Effector CD4-positive, alpha-beta T cell (primary cell): ENCODE measurements at regions not wholly inside any gene's neighbourhood (a gene's known extent, or its start where the extent isn't known, plus 50 kb on each side); places are given as distances from the start of the nearest gene placed in this dataset.
"Not testable (repeated sequence)": the region's sequence is repeated elsewhere in the genome, so short reads cannot be mapped to it uniquely, and the experiment has no call there.

Source experiments
- DNase-seq: peaks from one replicate; pipeline ENCODE4 v3.0.0-alpha.2; 2020

DNA sequence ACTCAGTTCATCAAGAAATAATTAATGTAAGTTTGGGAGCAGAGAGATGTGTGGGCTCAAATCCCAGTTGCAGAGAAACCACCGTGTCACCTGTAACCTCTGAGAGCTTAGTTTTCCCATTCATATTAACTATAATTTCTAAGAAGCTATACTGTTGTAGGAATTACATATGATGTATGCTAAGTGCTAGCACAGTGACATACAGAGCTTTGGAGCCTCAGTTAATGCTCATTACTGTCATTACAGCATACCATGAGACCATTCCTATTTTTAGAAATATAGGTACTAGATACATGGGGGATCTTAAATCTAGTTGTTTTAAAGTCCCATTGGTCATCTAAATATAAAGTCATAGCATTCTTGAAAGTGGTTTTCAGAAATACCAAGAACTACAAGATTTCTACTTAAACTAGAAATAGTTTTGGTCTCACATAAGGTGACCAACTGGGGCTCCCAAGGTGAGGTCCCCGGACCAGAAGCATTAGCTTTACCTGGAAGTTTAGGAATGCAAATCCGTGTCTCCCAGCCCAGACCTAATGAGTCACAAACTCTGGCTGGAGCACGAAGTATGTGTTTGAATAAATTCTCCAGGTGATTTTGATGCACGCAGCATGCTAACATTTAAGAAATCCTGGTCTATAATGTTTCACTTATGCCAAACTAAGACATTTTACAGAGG is 144.6 kb downstream of the LACC1 start:
- no peak for DNase-seq

DNA sequence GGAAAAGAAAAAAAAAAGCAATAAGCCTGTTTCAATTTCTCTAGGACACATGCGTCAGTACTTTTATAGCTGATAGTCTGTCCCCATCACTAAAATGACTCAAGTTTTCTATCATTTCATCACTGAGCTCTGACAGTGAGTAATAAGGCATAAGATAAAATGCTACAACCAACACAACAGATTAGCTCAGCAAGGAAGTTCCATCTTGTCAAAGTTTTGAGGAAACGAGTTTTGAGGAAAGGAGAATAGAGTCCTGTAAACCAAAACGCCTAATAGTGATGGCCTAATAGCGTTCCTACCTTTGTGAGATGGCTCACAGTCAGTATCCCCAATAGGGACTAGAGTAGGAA is 145.1 kb downstream of the LACC1 start:
- no peak for DNase-seq

DNA sequence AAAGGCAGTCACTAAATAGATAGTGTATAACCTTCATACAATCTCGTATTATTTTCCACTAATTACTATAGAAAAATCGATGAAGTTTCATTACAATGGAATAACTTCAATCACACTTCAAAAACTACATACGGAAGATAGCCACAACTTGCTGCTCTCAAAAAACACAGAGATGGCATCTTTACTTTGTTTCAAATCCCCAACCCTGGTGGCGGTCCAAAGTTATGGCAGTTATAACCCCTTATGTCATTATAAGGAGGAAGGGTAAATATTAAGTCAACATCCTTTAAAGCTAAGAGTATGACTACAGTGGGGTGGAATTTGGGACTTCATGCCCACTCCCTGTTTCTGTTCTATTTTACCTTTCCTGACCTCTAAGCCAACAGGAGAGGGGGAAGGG is 146.5 kb downstream of the LACC1 start:
- no peak for DNase-seq

DNA sequence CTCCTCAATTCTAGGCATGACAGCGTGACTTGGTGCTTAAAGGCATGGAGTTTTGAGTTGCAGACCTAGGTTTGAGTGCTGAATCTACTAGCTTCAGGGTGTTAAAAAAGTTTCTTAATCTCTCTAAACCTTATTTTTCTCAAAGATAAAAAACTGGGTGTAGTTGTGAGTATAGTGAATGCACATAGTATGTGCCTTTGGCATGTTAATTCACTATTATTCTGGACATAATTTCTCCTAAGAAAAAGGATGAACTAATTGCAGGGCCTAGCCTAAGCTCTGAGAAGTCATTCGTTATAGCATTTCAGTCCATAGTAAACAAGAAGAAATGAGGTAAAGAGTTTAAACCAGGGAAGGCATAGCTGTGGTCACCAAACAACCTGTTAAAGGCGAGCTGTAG is 149.0 kb downstream of the LACC1 start:
- no peak for DNase-seq

DNA sequence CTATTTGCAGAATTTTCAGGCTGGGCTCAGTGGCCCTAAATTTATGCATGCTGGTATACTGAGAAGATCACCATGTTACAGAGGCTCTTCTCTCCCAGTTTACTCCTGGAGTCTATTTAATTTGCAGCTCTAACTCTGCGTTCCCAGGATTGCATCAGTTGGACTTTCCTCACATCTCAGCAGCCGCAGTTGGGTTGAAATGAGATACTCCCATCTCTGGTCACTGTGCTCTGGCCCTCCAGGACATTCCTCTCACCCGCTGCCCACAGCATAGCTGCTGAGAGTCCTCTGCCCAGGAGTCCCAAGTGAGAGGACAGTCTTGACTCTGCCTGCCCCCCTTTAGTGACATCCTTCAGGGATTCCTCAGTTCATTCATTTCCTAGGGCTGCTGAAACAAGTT is 150.9 kb downstream of the LACC1 start:
- no peak for DNase-seq

DNA sequence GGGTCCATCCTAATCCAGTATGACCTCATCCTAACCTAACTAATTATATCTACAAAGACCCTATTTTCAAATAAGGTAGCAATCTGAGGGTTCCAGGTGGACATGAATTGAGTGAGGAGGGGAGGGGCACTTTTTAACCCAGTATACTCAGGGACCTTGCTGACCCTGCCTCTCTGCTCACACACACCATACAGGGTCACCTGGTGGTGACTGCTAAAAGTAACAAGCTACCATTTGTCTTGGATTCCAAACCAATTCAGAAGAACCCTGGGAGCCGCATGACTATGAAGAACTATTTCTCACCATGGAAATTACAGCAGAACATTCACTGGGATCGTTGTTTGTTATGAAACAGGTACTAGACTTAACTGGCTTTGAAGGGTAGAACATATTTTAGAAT is 151.9 kb downstream of the LACC1 start:
- no peak for DNase-seq

DNA sequence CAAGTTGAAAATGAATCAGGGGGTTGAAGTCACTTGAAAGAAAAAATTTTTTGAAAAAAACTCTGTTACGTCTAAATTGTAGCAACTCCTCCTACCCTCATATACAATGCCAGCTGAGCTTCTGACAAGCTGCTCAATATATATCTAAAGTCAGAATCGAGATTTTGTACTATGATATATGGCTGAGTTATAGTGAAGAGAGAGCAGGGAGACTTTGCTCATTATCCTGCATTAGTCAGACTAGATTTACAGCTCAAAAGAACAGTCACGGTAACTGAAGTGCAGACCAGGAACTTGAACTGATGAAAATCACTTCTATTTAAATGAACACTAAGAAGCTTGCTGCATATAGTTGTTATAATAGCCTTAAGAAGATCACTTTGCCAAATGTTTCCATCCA is 153.1 kb downstream of the LACC1 start:
- DNase-seq = no peak

DNA sequence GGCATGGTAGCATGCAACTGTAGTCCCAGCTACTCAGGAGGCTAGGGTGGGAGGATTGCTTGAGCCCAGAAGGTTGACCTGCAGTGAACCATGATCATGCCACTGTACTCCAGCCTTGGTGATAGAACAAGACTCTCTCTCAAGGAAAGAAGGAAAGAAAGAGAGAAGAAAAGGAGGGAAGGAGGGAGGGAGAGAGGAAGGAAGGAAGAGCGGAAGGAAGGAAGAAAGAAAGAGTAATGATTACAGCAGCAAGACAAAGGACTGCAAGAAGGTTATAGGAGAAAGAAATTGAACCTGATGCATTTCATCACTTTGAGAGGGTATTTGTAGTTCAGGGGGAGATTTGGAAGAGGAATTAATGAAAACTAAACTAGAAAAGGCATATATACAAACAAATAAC is 155.7 kb downstream of the LACC1 start:
- DNase-seq = no peak

DNA sequence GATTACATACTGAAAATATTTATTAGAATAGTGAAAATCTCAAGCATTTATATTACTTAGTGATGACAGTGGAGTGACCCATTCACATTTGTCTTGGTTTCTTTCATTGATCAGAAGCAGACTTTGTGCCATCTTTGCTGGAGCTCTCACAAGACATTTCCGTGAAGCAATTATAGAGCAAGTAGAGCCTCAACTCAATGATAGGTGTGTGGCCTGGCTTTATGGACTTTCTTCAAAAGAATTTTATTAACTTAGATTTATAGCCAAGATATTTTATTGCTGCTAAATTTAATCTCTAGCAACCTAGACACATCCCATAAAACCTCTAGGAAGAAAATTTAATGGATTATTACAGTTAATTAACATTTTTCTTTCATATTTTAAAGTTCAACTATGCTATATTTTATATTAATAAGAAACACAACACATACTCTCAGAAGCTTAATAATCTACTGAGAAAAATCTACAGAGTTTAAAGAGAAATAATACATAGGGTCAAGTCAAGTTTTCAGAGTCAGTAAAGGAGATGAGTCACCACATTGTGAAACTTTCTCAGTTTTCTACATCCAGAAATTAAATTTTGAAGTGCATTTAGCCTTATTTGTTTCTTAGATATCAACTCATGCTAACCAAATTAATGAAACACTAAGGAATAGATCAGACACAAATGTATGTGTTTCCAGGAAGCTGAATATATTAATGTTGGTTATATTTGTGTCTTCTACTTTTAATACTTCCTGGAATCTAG is 160.5 kb downstream of the LACC1 start:
- no peak for DNase-seq

DNA sequence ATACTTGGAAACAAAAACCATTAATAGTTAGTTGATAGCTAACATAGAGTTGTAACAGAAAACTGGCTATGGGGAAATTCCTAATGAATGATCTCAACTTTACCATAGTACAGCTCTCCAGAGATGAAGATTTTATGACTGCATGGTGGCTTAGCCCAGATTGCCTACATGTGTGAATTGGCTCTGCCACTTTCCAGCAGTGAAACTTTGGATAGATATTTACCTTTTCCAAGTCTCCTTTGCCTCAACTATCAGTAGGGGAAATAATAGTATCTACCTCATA is 161.1 kb downstream of the LACC1 start:
- no peak for DNase-seq

DNA sequence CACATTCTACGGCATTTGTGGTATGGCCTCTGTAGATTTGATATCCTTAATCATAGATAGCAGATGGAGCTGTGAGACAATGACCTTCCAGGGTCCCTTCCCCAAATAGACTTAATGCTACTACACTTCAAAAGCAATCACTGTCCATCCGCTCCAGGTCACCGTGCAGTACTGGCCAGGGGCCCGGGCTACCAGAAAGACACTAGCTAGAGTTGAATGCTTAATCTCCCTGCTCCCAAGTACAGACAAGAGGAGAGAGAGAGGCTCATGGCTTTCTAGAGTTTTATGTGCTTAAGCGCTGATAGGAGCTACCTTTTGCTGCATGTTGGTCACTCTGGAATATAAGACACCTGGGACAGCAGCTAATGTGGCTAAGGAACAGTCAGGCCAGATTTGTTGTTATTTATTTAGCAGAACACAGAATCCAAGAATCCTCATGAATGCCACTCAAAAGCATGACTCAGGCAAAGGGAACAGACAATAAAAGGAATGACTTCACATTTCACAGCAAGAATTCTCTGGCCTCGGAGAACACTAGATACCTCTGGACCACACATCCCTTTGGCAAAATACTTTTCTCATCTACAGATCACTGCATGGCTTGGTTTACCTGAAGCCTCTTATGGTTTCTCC is 165.0 kb downstream of the LACC1 start:
- no peak for DNase-seq

DNA sequence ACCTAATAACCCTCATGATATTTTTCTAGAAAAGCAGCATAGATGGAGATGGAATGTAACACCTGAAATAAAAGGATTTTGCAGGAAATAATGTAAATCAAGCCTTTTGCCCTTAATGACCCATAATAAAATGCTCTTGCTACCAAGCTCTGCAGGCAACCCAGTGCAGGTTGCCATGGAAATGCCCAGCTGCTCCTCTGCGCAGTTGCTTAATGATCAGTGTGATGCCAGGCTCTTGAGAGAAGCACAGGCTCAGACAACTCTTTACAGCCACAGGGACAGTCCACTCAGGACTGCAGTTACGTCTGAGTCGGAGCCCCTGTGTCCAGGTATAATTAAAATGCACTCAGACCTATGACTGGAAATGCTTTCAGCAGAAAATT is 165.5 kb downstream of the LACC1 start:
- no peak for DNase-seq

DNA sequence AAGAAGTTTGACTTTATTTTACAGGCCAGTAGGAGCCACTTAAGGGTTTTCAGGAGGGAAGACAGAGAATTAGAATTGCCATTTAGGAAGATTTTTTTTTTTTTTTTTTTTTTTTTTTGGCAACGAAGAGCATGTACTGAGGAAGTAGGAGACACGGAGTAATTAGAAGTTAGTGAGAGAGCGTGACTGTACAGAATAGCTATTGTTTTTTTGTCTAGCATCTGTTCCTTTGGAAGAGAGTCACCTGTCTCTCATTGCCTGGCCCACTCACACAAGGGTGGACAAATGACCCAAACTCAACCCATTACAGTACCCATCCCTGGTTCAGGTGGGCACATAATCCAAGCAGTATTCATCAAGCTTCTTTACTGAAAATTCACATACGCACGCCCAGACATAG is 166.7 kb downstream of the LACC1 start:
- no peak for DNase-seq

DNA sequence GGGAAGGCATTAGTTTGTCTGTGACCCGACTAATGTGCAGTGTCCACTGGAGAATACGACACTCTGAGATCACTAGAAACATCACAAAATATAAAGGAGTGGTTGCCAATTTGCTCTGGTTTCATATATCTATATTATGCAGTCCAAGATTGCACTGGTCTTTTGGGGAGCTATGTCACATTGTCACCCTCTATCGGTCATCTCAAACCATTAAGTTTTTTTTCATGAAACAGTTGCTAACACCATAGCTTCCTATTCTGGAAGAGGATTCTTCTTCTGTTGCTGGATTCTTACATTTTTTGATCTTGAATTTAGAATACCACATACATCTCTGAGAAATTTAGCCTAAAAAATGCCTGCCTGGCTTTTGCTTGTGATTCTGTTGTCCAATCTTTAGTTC is 168.6 kb downstream of the LACC1 start:
- no peak for DNase-seq

DNA sequence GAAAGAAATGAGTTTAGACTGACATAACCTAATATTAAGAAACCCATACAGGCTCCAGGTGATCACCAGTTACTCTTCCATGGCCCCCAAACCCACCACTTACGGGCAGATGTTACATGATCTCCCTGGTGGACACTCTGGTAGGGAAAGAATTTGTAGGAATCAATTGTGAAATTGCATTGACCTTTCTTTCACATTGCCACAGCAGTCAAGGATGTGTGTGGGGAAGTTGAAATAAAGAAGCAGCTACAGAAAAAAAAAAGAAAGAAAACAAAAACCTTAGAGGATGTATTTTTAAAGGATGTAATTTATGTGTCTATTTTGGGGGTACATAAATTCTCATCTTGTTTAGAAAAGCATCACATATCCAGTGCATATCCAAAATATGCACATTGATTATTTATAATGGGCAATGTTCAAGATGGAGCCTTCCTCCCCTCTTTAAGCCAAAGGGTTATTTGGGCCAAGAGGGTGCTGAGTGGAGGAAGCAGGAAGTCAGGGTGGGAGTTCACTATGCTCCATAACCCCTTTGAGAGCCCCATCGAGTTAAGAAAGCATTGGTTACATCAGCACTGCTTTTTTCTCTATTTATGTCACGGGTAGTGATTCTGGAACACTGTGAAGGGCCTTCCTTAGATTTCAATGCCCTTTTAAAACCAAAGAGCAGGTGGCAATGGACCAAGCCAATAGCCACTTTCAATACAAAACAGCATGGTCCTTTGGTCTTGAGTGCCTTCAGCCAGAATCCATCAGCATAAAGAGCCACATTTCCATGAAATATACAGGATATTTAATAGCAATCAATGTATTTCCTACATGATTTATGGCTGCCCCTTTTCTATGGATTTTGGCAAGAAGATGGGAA is 169.6 kb downstream of the LACC1 start:
- no peak for DNase-seq

DNA sequence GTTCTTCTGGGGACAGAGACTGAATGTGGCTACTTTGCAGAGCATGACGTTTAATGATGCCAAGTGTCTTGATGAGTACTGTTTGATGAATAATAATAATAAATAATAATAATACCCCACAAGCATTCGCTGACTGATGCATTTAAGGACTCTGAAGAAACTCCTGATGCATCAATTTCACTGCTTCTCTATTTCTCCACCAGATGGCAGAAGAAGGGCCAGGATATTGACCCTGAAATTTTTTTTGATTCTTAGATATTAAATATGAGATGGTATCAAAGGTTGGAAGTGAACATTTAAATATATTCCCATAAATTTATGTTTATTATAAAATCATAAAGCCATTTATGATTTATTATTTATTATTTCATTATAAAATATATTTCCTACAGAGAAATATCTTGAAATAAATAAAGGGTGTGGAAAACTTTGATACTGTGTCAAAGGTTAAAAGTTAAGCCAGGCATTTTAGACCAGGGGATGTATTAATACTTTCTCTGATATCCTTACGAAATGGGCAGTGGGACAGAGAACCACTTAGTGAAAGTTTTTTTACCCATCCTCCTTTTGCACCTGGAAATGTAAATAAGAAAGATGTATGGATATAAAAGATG is 170.9 kb downstream of the LACC1 start:
- no peak for DNase-seq

DNA sequence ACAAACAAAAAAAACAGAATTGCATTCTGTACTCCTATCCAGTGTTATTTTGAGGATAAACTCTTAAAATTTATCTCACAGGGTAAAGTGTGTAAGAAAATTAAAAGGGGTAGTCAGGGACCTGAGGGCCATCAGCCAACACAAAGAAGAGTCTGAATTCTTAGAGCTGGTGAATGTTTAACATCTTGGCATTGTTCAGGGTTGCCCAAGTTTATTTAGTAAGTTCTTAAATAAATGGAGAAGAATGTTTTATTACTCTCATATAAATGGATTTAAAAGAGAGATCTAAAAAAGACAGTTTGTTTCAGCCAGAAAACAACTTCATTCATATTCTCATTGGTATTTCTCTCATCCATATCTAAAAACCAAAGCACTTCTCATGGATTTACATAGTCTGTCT is 171.7 kb downstream of the LACC1 start:
- no peak for DNase-seq

DNA sequence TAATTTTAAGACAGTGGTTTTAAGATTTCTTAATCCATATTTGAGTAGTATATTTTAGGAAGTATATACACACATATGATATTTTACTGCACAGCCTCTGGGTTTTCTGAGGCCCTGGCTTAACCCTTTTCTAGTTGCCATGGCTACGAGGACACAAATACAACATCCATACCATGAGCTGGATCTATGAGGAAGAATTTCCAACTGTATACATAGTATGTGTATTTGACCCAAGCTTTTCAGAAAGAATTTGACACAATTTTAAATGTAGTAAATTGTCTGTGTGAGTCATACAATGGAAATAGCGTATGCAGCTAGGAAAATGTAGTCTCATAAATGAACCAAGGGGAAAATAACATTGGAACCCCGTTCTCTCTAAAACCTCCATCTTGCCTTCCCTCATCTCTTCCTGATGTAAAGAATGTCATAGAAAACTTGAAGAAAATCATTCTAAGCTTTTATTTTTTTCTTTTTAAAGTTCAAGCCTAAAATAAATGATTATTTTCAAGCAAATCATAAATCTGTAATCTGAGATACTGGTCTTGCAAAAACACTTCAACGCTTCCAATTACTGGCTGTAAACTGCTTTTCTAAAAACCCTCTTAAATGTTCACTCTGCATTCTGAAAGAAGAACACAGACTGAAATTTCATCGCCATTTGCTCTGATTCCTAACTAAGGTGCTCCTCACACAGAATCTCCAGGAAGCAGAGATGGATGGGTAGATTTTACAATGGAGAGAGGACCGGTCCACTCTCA is 172.4 kb downstream of the LACC1 start:
- DNase-seq = no peak

DNA sequence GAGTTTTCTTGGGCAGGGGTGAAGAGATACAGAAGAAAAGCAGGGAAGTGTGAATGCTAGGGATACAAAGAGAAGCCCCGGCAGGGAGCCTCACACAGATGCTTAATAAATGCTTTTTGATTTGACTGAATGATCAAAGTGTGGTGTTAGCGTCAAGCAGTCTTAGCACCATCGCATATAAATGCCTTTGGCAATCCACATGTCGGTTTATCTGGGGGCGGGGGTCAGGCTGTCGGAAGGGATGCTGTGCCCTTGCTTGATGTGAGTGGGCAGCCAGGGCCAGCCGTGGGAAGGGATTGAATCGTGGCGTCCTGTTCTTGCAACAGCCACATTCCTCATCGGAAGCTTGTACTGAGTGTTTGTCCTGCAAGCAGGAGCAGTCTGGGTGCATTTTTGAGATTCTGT is 173.1 kb downstream of the LACC1 start:
- DNase-seq = no peak

DNA sequence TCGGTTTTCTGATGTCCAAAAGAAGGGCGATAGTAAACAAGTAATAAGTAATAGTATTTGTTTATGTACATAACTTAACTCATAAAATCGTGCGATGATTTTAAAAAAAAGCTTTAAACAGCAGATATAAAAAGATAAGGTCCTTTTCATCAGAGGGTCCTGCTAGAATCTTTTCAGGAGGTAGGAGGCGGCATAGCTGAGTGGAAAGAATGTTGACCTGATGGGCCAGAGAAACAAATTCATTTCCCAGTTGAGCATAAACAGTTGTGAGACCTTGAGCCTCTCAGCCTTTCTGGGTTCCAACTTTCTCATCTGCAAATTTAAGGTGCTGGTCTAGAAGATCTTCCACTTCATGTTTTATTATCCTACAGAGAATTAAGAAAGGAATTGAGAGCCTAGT is 173.5 kb downstream of the LACC1 start:
- no peak for DNase-seq

DNA sequence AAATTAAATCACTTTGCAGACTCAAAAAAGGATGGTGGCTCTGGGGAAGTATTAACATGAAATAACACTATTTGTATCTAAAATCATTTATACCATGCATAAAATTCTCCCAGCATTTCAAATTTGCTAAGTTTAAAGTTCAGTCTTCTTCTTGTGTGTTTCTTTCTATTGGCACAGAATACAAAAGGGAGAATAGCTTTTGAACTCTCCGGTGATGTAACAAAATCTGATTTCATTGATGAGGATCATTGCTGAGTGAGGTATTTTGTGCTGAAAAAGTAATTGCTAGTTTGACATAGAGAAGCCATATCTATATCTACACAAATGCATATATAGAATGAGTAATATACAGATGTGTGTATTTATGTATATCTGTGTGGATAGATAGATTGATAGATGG is 174.8 kb downstream of the LACC1 start:
- no peak for DNase-seq

DNA sequence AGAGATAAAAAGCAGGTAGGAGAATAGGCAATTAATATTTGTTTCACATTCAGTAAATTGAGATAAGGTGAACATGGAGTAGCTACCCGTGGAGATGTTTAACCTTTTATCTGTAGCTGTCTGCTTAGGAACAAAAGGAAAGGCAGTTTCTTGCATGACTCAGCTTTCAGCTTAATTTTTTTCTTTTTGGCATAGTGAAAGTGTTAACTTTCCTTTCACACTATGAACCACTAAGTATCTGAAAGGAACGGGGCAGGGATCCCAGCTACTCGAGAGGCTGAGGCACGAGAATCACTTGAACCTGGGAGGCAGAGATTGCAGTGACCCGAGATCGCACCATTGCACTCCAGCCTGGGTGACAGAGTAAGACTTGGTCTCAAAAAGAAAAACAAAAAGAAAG is 176.0 kb downstream of the LACC1 start:
- DNase-seq = not testable (repeated sequence)

DNA sequence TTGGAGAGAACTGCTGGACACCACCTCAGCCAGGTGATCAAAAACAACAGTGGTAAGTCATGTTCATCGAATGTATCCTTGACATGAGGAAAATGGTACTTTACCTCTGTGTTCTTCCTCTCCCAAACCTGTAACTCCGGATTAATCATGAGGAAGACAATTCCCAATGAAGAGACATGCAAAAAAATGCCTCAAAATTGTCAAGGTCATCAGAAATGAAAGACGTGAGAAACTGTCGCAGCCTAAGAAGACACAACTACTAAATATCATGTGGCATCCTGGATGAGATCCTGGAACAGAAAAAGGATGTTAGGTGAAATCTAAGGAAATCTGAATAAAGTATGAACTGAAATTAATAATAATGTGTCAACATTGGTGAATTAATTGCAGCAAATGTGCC is 178.4 kb downstream of the LACC1 start:
- DNase-seq = no peak
